ENCODE measurements at regions not wholly inside any gene's neighbourhood (a gene's known extent, or its start where the extent isn't known, plus 50 kb on each side); places are given as distances from the start of the nearest gene placed in this dataset.
A peak's percentile ranks its signal among the peaks of the same experiment; 100 is the strongest.

DNA sequence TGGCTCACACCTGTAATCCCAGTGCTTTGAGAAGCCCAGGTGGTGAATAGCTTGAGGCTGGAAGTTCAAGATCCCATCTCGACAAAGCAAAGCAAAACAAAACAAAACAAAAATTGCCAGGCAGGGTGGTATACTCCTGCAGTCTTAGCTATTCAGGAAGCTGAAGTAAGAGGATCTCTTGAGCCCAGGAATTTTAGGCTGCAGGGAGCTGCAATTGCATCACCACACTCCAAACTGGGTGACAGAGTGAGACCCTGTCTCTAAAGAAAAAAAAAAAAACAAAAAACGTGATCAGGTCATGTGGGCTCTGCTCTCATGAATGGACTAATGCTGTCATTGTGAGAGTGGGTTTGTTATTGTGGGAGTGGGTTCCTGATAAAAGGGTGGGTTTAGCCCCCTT is 409.1 kb downstream of the NPIPA7 start:
- Histone ChIP-seq H3K27ac (ENCODE audit: low read length) (no peak overlapping the region), H3K9me3 (ENCODE audit: insufficient read depth, low read length, severe bottlenecking) (peaks cover 8% of the 10 kb centered on the region), H3K79me2 (ENCODE audit: insufficient read depth, low read length) (no peaks in the 10 kb centered on the region), H3K4me2 (ENCODE audit: insufficient read depth, low read length) (no peak overlapping the region), H3K4me1 (ENCODE audit: insufficient read depth, low read length) (no peaks in the 10 kb centered on the region), H4K20me1 (ENCODE audit: insufficient read depth, low read length) (no peaks in the 10 kb centered on the region), H3K9ac (ENCODE audit: low read depth, low read length) (no peak overlapping the region), H3K27me3 (ENCODE audit: insufficient read depth, low read length, poor library complexity) (no peaks in the 10 kb centered on the region), H2AFZ (ENCODE audit: low read depth, low read length) (no peak overlapping the region), H3K4me3 (ENCODE audit: low read depth in 1 of 2, low read length in 2 of 2) (no peak overlapping the region), H3K36me3 (ENCODE audit: insufficient read depth, low read length) (no peaks in the 10 kb centered on the region)
- ATAC-seq (ENCODE audit: insufficient read depth, low read depth) (no peak), DNase-seq (no peak)
- TF ChIP-seq, protein P1, sequence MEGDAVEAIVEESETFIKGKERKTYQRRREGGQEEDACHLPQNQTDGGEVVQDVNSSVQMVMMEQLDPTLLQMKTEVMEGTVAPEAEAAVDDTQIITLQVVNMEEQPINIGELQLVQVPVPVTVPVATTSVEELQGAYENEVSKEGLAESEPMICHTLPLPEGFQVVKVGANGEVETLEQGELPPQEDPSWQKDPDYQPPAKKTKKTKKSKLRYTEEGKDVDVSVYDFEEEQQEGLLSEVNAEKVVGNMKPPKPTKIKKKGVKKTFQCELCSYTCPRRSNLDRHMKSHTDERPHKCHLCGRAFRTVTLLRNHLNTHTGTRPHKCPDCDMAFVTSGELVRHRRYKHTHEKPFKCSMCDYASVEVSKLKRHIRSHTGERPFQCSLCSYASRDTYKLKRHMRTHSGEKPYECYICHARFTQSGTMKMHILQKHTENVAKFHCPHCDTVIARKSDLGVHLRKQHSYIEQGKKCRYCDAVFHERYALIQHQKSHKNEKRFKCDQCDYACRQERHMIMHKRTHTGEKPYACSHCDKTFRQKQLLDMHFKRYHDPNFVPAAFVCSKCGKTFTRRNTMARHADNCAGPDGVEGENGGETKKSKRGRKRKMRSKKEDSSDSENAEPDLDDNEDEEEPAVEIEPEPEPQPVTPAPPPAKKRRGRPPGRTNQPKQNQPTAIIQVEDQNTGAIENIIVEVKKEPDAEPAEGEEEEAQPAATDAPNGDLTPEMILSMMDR (IDR thresholded peaks at IDR 0.05; ENCODE audit: borderline replicate concordance, extremely low read depth, low read length, poor library complexity, severe bottlenecking) = no peak
- no peak for TF ChIP-seq EZH2 (IDR thresholded peaks at IDR 0.05; ENCODE audit: borderline replicate concordance, low read depth, low read length, severe bottlenecking)

DNA sequence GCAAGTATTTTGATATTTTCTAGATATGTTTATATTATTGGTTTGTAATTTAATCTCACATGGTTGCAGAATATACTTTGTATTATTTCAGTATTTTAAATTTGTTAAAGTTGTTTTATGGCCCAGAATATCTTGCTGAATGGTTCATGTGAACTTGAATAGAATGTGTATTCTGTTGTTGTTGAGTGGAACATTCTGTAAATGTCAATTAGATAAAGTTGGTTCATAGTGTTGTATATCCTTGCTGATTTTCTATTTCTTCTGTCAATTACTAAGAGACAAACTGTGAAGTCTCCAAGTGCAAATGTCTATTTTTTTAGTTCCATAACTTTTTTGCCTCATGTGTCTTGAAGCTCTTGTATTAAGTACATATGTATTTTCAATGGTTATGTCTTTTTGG is 411.7 kb downstream of the NPIPA7 start:
- TF ChIP-seq EZH2 (IDR thresholded peaks at IDR 0.05; ENCODE audit: borderline replicate concordance, low read depth, low read length, severe bottlenecking) = no peak
- TF ChIP-seq, protein P1 (IDR thresholded peaks at IDR 0.05; ENCODE audit: borderline replicate concordance, extremely low read depth, low read length, poor library complexity, severe bottlenecking) = no peak
- H3K9me3 ChIP-seq (ENCODE audit: insufficient read depth, low read length, severe bottlenecking) = peaks cover 8% of the 10 kb centered on the region
- H3K79me2 ChIP-seq (ENCODE audit: insufficient read depth, low read length) = no peaks in the 10 kb centered on the region
- H3K4me1 ChIP-seq (ENCODE audit: insufficient read depth, low read length) = no peaks in the 10 kb centered on the region
- H2AFZ ChIP-seq (ENCODE audit: low read depth, low read length) = no peak overlapping the region
- H3K4me2 ChIP-seq (ENCODE audit: insufficient read depth, low read length) = no peak overlapping the region
- H4K20me1 ChIP-seq (ENCODE audit: insufficient read depth, low read length) = no peaks in the 10 kb centered on the region
- no peak overlapping the region for H3K9ac ChIP-seq (ENCODE audit: low read depth, low read length)
- DNase-seq (no peak), ATAC-seq (ENCODE audit: insufficient read depth, low read depth) (no peak)
- no peaks in the 10 kb centered on the region for H3K27me3 ChIP-seq (ENCODE audit: insufficient read depth, low read length, poor library complexity)
- no peak overlapping the region for H3K4me3 ChIP-seq (ENCODE audit: low read depth in 1 of 2, low read length in 2 of 2)
- H3K27ac ChIP-seq (ENCODE audit: low read length) = no peak overlapping the region
- H3K36me3 ChIP-seq (ENCODE audit: insufficient read depth, low read length) = no peaks in the 10 kb centered on the region

DNA sequence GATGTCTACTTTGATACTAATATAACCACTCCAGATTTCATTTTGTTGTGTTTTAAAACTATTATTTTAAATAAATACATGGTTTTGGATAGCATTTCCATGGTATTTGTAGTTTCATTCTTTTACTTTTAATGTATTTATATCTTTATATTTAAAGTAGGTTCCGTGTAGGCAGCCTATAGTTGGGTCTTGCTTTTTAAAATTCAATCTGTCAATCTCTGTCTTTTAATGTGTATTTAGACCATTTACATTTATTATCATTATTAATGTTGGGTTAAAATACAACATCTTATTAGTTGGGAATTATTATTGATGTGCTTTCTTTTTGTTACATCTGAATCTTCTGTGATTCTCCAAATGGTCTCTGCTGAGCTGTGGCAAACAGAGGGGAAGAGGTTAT is 412.1 kb downstream of the NPIPA7 start:
- H3K4me3 ChIP-seq (ENCODE audit: low read depth in 1 of 2, low read length in 2 of 2) = no peak overlapping the region
- no peaks in the 10 kb centered on the region for H3K27me3 ChIP-seq (ENCODE audit: insufficient read depth, low read length, poor library complexity)
- no peaks in the 10 kb centered on the region for H3K79me2 ChIP-seq (ENCODE audit: insufficient read depth, low read length)
- ATAC-seq (ENCODE audit: insufficient read depth, low read depth) = no peak
- no peak overlapping the region for H2AFZ ChIP-seq (ENCODE audit: low read depth, low read length)
- H3K4me2 ChIP-seq (ENCODE audit: insufficient read depth, low read length) = no peak overlapping the region
- H3K9ac ChIP-seq (ENCODE audit: low read depth, low read length) = no peak overlapping the region
- no peak for DNase-seq
- TF ChIP-seq, protein P1 (IDR thresholded peaks at IDR 0.05; ENCODE audit: borderline replicate concordance, extremely low read depth, low read length, poor library complexity, severe bottlenecking) = no peak
- TF ChIP-seq EZH2 (IDR thresholded peaks at IDR 0.05; ENCODE audit: borderline replicate concordance, low read depth, low read length, severe bottlenecking) = no peak
- H3K36me3 ChIP-seq (ENCODE audit: insufficient read depth, low read length) = no peaks in the 10 kb centered on the region
- no peaks in the 10 kb centered on the region for H3K4me1 ChIP-seq (ENCODE audit: insufficient read depth, low read length)
- H3K27ac ChIP-seq (ENCODE audit: low read length) = no peak overlapping the region
- H4K20me1 ChIP-seq (ENCODE audit: insufficient read depth, low read length) = no peaks in the 10 kb centered on the region
- peaks cover 8% of the 10 kb centered on the region for H3K9me3 ChIP-seq (ENCODE audit: insufficient read depth, low read length, severe bottlenecking)

DNA sequence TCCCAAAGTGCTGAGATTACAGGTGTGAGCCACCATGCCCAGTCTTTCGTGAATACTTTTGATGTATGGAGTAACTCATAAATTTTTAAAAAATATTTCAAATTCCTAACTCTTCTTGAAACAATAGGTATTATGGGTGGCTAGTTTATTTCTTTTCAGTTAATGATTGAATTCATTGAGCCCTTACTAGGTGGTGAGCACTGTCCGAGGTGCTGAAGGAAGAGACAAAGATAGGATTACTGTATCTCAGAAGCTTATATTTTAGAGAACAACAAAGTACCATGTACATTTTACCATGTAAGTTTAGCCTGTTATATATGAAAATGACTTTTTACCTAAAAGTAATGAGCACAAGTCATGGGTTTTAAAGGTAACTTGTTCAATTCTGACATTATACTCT is 418.3 kb downstream of the NPIPA7 start:
- no peak overlapping the region for H2AFZ ChIP-seq (ENCODE audit: low read depth, low read length)
- DNase-seq (peak; percentile 33), ATAC-seq (ENCODE audit: insufficient read depth, low read depth) (no peak)
- H3K9ac ChIP-seq (ENCODE audit: low read depth, low read length) = no peak overlapping the region
- H3K4me3 ChIP-seq (ENCODE audit: low read depth in 1 of 2, low read length in 2 of 2) = no peak overlapping the region
- H3K27ac ChIP-seq (ENCODE audit: low read length) = no peak overlapping the region
- H3K79me2 ChIP-seq (ENCODE audit: insufficient read depth, low read length) = no peaks in the 10 kb centered on the region
- no peaks in the 10 kb centered on the region for H4K20me1 ChIP-seq (ENCODE audit: insufficient read depth, low read length)
- TF ChIP-seq EZH2 (IDR thresholded peaks at IDR 0.05; ENCODE audit: borderline replicate concordance, low read depth, low read length, severe bottlenecking) = no peak
- TF ChIP-seq, protein P1 (IDR thresholded peaks at IDR 0.05; ENCODE audit: borderline replicate concordance, extremely low read depth, low read length, poor library complexity, severe bottlenecking) = no peak
- H3K36me3 ChIP-seq (ENCODE audit: insufficient read depth, low read length) = no peaks in the 10 kb centered on the region
- H3K27me3 ChIP-seq (ENCODE audit: insufficient read depth, low read length, poor library complexity) = no peaks in the 10 kb centered on the region
- H3K4me1 ChIP-seq (ENCODE audit: insufficient read depth, low read length) = no peaks in the 10 kb centered on the region
- H3K4me2 ChIP-seq (ENCODE audit: insufficient read depth, low read length) = no peak overlapping the region
- H3K9me3 ChIP-seq (ENCODE audit: insufficient read depth, low read length, severe bottlenecking) = no peaks in the 10 kb centered on the region

All from DND-41 (cell line).